ENCODE measurements at regions not wholly inside any gene's neighbourhood (a gene's known extent, or its start where the extent isn't known, plus 50 kb on each side); places are given as distances from the start of the nearest gene placed in this dataset.

- TF ChIP-seq CTCF (IDR thresholded peaks at IDR 0.05; ENCODE audit: poor library complexity) (no peak), EZH2phosphoT487 (IDR thresholded peaks at IDR 0.05; ENCODE audit: low read depth, severe bottlenecking, unreplicated experiment) (no peak)
Observed at GRCh38 chr9:109959679-109960078, 179.7 kb downstream of the PALM2AKAP2 start.

Measured in hepatocyte (in vitro differentiated cells).